ENCODE measurements at regions not wholly inside any gene's neighbourhood (a gene's known extent, or its start where the extent isn't known, plus 50 kb on each side); places are given as distances from the start of the nearest gene placed in this dataset.

GRCh38 chrX:112910418-112910817, 69.8 kb upstream of the AMOT start:
- no peak for DNase-seq

GRCh38 chrX:112901869-112902725, 61.5 kb upstream of the AMOT start:
- no peak for DNase-seq

- DNase-seq: no peak
Observed at GRCh38 chrX:112896051-112896450, 55.4 kb upstream of the AMOT start.
